Activated CD8-positive, alpha-beta memory T cell treated with anti-CD3 and anti-CD28 coated beads for 1 hour (primary cell): ENCODE measurements at regions not wholly inside any gene's neighbourhood (a gene's known extent, or its start where the extent isn't known, plus 50 kb on each side); places are given as distances from the start of the nearest gene placed in this dataset.
"Not testable (repeated sequence)": the region's sequence is repeated elsewhere in the genome, so short reads cannot be mapped to it uniquely, and the experiment has no call there.

Experiments
- DNase-seq, 2 donors: peaks; one replicate each; pipeline ENCODE4 v3.0.0-alpha.2; 2020; ENCODE audit warnings: low read depth in 1 of 2; ENCODE audit errors: extremely low read depth in 1 of 2

DNA sequence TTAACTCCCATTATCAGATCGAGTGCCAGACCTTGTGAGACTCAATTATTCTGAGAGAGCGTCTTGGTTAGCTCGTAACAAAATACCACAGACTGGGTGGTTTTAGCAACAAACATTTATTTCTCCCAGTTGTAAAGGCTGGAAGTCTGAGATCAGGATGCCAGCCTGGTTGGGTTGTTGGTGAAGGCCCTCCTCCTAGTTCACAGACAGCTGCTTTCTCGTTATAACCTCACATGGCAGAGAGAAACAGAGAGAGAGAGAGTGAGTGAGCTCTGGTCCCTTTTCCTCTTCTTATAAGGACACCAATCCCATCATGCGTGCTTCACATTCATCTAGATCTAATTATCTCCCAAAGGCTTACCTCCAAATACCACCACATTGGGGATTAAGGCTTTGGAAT is 114.2 kb upstream of the SLC24A2 start:
- DNase-seq, result no peak

- no peak for DNase-seq
Measured at GRCh38 chr9:19901586-19901985, 112.7 kb upstream of the SLC24A2 start.

- no peak for DNase-seq
Measured at GRCh38 chr9:19896161-19896560, 107.3 kb upstream of the SLC24A2 start.

DNA sequence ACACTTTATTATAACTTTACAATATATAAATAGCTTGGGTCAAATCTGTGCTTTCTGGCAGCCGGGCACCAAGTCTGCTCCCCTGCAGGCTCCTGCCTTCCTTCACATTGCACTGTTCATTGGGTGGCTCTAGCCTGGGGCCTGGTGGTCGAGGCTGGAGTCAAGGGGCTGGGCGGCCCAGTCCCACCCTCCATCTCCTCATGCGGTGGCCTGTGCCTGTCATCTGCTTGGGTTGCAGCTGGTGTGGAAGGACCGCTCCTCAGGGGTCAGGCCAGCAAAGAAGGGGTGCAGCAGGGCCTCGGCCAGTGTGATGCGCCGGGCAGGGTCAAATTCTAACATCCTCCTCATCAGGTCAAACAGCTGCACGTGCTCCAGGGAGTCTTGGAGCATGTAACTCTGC is 106.7 kb upstream of the SLC24A2 start:
- not testable (repeated sequence) for DNase-seq

DNA sequence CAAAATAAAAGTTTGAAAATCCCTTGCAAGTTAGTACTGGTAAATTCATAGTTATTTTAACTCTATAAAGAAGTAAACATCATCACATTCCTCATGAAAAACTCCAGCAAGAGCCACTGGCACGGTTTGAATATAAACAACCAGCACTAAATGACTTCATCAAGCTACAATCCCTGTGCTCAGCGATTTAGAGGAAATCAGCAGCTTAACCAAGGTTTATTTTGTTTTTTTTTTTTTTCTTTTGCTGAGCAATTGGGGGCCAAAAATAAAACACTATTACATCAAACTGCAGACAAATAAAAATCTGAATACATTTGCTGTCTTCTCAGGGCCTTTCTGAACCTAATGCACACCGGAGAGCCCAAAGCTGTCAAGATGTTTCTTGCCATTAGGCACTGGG is 106.2 kb upstream of the SLC24A2 start:
- DNase-seq, result no peak

DNA sequence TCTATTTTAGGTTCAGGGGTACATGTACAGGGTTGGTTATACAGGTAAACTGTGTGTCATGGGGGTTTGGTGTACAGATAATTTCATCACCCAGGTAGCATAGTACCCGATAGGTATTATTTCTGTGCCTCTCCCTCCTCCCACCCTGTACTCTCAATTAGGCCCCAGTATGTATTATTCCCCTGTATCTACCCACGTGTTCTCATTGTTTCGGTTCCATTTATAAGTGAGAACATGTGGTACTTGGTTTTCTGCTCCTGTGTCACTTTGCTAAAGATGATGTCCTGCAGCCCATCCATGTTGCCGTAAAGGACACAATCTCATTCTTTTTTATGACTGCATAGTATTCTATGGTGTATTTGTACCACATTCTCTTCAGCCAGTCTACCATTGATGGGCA is 96.8 kb upstream of the SLC24A2 start:
- no peak for DNase-seq

DNA sequence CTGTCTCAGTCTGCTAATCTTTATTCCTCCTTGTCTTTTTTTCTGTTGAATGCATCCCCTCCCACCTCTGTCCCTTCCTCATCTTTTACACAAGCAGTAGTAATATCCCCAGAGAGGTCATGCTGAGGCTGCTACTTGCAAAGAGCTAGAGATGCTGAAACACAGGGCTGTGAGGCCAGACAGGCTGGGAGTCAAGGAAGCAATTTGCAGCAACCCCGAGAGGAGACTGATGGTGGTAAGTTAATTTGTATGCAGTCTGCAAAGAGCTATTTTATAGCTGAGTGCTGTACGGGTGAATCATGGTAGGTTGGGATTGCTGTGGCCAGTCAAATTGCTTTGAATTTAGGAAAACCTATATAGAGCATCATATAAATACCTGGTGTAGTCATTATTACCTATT is 90.2 kb upstream of the SLC24A2 start:
- no peak for DNase-seq

DNA sequence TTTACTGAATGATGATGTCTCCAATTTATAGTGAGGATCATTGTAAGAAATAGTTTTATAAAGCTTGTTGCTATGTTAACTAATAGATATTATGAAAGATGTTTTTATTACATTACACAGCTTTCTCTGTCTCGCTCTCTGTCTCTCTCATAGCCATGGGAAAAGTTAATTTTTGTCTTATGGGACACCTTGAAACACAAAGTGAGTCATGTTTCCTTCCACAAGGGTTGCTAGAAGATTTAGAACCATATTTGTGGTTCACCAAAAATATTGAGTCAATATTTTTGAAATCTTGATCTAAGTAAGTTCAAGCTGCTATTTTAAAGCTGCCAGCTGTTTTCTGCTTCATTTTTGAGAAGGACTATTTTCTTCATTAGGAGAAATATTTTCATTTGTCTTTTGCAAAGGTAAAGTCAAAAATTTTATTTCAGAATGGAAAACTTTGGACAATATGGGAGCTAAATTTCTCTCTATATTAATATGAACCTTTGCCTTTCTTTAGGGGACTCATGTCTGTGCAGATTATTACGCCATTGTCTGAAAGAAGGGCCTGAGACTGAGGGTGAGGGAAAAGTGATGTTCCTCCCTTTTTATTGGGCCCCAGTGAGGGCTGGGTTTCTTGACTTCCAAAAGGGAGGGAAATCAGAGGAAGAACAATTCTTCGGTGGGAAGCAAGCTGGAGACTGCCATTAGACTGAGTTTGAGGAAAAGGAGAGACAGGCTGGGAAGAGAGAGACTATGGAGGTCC is 87.9 kb upstream of the SLC24A2 start:
- DNase-seq, result no peak

DNA sequence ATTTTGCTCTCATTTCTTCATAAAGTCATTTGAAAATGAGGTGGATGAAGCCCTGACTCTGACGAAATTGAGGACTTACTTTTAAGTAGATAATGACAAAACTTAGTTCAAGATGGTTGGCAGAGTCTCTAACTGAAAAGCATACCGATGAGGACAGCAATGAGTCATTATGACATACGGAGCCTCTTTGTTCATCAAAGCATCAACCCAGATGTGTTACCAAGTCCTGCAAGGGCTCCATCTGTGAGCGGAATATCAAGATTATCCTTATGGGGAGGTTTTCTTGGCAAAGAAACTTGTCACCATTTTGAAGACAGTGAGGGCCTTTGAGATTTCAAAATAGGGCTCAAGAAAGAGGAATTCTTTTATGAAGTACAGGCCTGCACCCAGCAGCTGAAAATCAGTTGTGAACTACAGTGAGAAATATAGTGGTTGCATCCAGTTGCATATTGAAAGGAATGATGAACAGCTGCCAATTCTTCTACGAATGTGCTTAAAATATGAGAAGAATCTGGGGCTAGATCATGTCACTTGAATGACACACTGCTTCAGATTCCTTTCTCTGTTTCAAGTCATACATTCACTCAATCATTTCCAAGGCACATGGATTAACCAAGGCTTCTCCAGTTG is 86.6 kb upstream of the SLC24A2 start:
- no peak for DNase-seq

DNA sequence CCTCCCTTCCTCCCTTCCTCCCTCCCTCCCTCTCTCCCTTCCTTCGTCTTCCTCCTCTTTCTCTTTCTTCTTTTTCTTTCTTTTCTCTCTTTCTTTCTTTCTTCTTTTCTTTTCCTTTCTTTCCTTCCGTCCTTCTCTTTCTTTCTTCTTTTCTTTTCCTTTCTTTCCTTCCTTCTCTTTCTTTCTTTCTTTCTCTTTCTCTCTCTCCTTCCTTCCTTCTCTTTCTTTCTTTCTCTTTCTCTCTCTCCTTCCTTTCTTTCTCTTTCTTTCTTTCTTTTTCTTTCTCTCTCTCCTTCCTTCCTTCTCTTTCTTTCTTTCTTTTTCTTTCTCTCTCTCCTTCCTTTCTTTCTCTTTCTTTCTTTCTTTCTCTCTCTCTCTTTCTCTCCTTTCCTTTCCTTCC is 84.4 kb upstream of the SLC24A2 start:
- not testable (repeated sequence) for DNase-seq

DNA sequence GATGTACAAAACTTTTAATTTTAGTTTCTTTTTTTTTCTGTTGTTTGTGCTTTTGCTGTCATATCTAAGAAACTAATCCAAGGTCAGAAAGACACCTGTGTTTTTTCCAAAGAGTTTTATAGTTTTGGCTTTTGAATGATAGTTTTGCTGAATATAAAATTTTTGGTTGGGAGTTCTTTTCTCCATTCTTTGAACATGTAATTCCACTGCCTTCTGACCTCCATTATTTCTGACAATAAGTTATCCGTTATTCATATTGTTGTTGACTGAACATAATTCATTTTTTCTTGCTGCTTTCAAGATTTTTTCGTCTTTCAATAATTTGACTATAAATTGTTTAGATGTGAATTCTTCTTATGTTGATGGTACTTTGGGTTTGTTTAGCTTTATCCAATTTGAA is 82.2 kb upstream of the SLC24A2 start:
- DNase-seq, result no peak

- DNase-seq, result no peak
Measured at GRCh38 chr9:19840953-19841352, 52.1 kb upstream of the SLC24A2 start.
